HepG2 (cell line): ENCODE measurements at regions not wholly inside any gene's neighbourhood (a gene's known extent, or its start where the extent isn't known, plus 50 kb on each side); places are given as distances from the start of the nearest gene placed in this dataset.

Experiments used
- ATAC-seq: fragments of 200-7000 bp; cut with Tn5 transposase; 3 replicates; pipeline ENCODE4 v1.9.1; 2020; ENCODE audit warnings: mild to moderate bottlenecking, moderate library complexity
- BruUV-seq: library from RNA; stranded (reverse); fragments of 400-500 nt; replicated peaks from 2 replicates; lab custom pipeline; 2021; lab: Mats Ljungman, UMichigan
- CTCF ChIA-PET: fragments of 300-600 bp; formaldehyde crosslinking; extraction: SDS; loops from one replicate; lab custom pipeline; 2021; ENCODE audit warnings: low total read pairs, inconsistent platforms, low intra/inter-chr PET ratio; lab: Yijun Ruan, JAX
- POLR2A ChIA-PET: fragments of 350-600 bp; sonication (Branson Sonifier 250); formaldehyde crosslinking; loops from one replicate; lab custom pipeline; 2020; ENCODE audit warnings: antibody characterized with exemption, inconsistent platforms; lab: Yijun Ruan, JAX
- DNase-seq: peaks from one replicate; pipeline ENCODE4 v3.0.0-alpha.2; 2015; ENCODE audit warnings: low spot score
- FAIRE-seq: peaks from 3 replicates; lab custom pipeline; 2011; peaks lifted over from hg19 to GRCh38; lab: Jason Lieb, UNC
- H2AFZ ChIP-seq: one replicate; pipeline ENCODE4 v1.6.1; 2011; ENCODE audit warnings: low read length, inconsistent platforms
- H3K27ac ChIP-seq: fragments of 300-600 bp; 3 replicates; pipeline ENCODE4 v1.8.0; 2011; ENCODE audit warnings: mixed run types, mild to moderate bottlenecking, mixed read lengths, low read length, inconsistent platforms; ENCODE audit not compliant: insufficient read depth; ENCODE audit errors: extremely low read length
- H3K27me3 ChIP-seq, 2 experiments: fragments of 200-600 bp in 1 of 2; 2 replicates in 1 of 2; 3 replicates in 1 of 2; pipeline versions ENCODE4 v1.6.0 to v1.8.0; 2011; ENCODE audit warnings: low read length in 2 of 2, mild to moderate bottlenecking in 2 of 2, moderate library complexity in 2 of 2, inconsistent platforms in 1 of 2; ENCODE audit not compliant: insufficient read depth in 2 of 2, control insufficient read depth in 1 of 2
- H3K36me3 ChIP-seq, 2 experiments: fragments of 200-600 bp in 1 of 2; replicated peaks in 1 of 2; 2 replicates in 1 of 2; 3 replicates in 1 of 2; pipeline versions ENCODE4 v1.5.1 to v1.8.0; 2011; ENCODE audit warnings: low read length in 2 of 2, inconsistent platforms in 1 of 2; ENCODE audit not compliant: insufficient read depth in 2 of 2, control insufficient read depth in 1 of 2
- H3K4me1 ChIP-seq: 2 replicates; pipeline ENCODE4 v1.5.1; 2012; ENCODE audit warnings: low read length, inconsistent platforms; ENCODE audit not compliant: insufficient read depth
- H3K4me2 ChIP-seq: 2 replicates; pipeline ENCODE4 v1.6.0; 2011; ENCODE audit warnings: low read depth, low read length, inconsistent platforms
- H3K4me3 ChIP-seq, 3 experiments: fragments of 200-600 bp in 1 of 3; sonication (generic), shearing (Covaris generic) in 1 of 3; replicated peaks in 1 of 3; 2 replicates each; pipeline ENCODE4 v1.5.1; 2011 to 2016; ENCODE audit warnings: low read length in 3 of 3, inconsistent platforms in 2 of 3, low read depth in 2 of 3, mild to moderate bottlenecking in 2 of 3, control low read depth in 1 of 3, mixed read lengths in 1 of 3; ENCODE audit not compliant: insufficient read depth in 1 of 3
- H3K79me2 ChIP-seq: one replicate; pipeline ENCODE4 v1.6.1; 2011; ENCODE audit warnings: low read length, inconsistent platforms; ENCODE audit not compliant: insufficient read depth
- H3K9ac ChIP-seq: 2 replicates; pipeline ENCODE4 v1.6.0; 2011; ENCODE audit warnings: mild to moderate bottlenecking, low read depth, low read length, inconsistent platforms; ENCODE audit not compliant: insufficient read depth
- H3K9me3 ChIP-seq: 2 replicates; pipeline ENCODE4 v1.5.1; 2012; ENCODE audit warnings: mild to moderate bottlenecking, low read length
- H4K20me1 ChIP-seq: 2 replicates; pipeline ENCODE4 v1.6.0; 2011; ENCODE audit warnings: inconsistent platforms, mild to moderate bottlenecking, low read length, moderate library complexity; ENCODE audit not compliant: insufficient read depth
- DPF2 ChIP-seq: sonication (generic); formaldehyde crosslinking; IDR thresholded peaks from 2 replicates; pipeline ENCODE4 v1.4.0; 2020; ENCODE audit warnings: mild to moderate bottlenecking, low read depth, missing genetic modification reagents, borderline replicate concordance
- PCBP2 ChIP-seq: fragments of 200-400 bp; formaldehyde crosslinking; optimal IDR thresholded peaks from 2 replicates; pipeline ENCODE3; 2018; ENCODE audit warnings: low read length, low read depth; ENCODE audit not compliant: poor library complexity, severe bottlenecking
- POGZ ChIP-seq: sonication (generic); formaldehyde crosslinking; IDR thresholded peaks from 2 replicates; pipeline ENCODE4 v1.4.0; 2020; ENCODE audit warnings: mild to moderate bottlenecking, missing genetic modification reagents
- RBAK ChIP-seq: sonication (generic); formaldehyde crosslinking; IDR thresholded peaks from 2 replicates; pipeline ENCODE4 v1.5.1; 2020; ENCODE audit warnings: mild to moderate bottlenecking, missing genetic modification reagents
- REXO4 ChIP-seq: sonication (generic); formaldehyde crosslinking; IDR thresholded peaks from 2 replicates; pipeline ENCODE4 v1.8.0; 2022; ENCODE audit warnings: missing genetic modification reagents, mild to moderate bottlenecking, borderline replicate concordance
- ZIK1 ChIP-seq: sonication (generic); formaldehyde crosslinking; IDR thresholded peaks from 2 replicates; pipeline ENCODE4 v1.5.0; 2020; ENCODE audit warnings: mild to moderate bottlenecking, low read depth, missing genetic modification reagents, borderline replicate concordance
- ZNF24 ChIP-seq: fragments of 450-650 bp; IDR thresholded peaks from 2 replicates; pipeline ENCODE4 v1.6.1; 2017; ENCODE audit warnings: antibody characterized with exemption, mild to moderate bottlenecking
- ZNF251 ChIP-seq: sonication (generic); formaldehyde crosslinking; IDR thresholded peaks from 2 replicates; pipeline ENCODE4 v1.9.0; 2021; ENCODE audit warnings: mild to moderate bottlenecking, missing genetic modification reagents
- ZNF326 ChIP-seq: sonication (generic); formaldehyde crosslinking; IDR thresholded peaks from 2 replicates; pipeline ENCODE4 v1.4.0; 2020; ENCODE audit warnings: missing genetic modification reagents, borderline replicate concordance
- ZNF496 ChIP-seq: sonication (generic); formaldehyde crosslinking; IDR thresholded peaks from 2 replicates; pipeline ENCODE4 v1.8.1; 2023; ENCODE audit warnings: mild to moderate bottlenecking, moderate library complexity, missing genetic modification reagents; ENCODE audit not compliant: insufficient replicate concordance
- ZNF557 ChIP-seq: sonication (generic); formaldehyde crosslinking; IDR thresholded peaks from 2 replicates; pipeline ENCODE4 v1.4.0; 2020; ENCODE audit warnings: missing genetic modification reagents
- ZNF580 ChIP-seq: IDR thresholded peaks from 2 replicates; pipeline ENCODE4 v1.6.1; 2016; ENCODE audit warnings: low read depth, borderline replicate concordance
- WGBS: methylation state at CpG from one replicate; pipeline ENCODE4 v1.1.6; 2017; ENCODE audit warnings: low lambda C conversion rate; 5-methylcytosine and 5-hydroxymethylcytosine counted together
- in situ Hi-C: cut with HindIII; loops from 2 replicates; pipeline ENCODE4 v1.10.0; 2017; ENCODE audit warnings: low pct_unique_long_range_greater_than_20kb; ENCODE audit not compliant: extremely low pct_ligation_motif_present
- intact Hi-C: fragments of 100-400 bp; cut with micrococcal nuclease; formaldehyde crosslinking; loops from one replicate; pipeline ENCODE4 v1.10.0; 2022; ENCODE audit not compliant: unreplicated experiment
- TF ChIP-seq, protein P1 (sequence below): sonication (generic); formaldehyde crosslinking; IDR thresholded peaks from 2 replicates; pipeline ENCODE4 v1.8.1; 2023; ENCODE audit warnings: mild to moderate bottlenecking, missing genetic modification reagents, borderline replicate concordance
- TF ChIP-seq, protein P2 (sequence below): sonication (generic); formaldehyde crosslinking; IDR thresholded peaks from 2 replicates; pipeline ENCODE4 v1.4.0; 2020; ENCODE audit warnings: missing genetic modification reagents
- TF ChIP-seq, protein P3 (sequence below): sonication (generic); formaldehyde crosslinking; IDR thresholded peaks from 2 replicates; pipeline ENCODE4 v1.4.0; 2020; ENCODE audit warnings: missing genetic modification reagents

DNA sequence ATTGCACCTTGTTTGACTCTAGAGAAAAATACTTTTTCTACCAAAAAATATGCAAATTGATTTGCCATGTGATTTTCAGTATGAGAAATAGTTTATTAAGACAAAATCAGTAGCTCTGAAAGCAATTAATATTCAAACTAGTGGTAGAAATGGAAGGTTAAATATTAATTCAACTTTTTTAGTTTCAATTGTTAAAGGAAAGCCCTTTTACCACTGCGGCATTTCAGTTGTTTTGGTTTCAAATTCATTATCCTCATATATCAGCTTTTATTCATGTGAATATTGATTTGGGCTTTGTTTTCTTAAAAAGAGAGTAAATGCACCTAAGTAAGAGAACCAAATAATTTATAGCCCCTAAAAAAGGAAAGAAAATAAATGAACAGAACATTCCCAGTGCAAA lies 660.6 kb upstream of the CHD1 start:
- H3K4me3 ChIP-seq = no peak overlapping the region
- ATAC-seq = no peak
- FAIRE-seq = no peak
- H2AFZ ChIP-seq = no peak overlapping the region
- in situ Hi-C loops = no loop called here
- no peak overlapping the region for H3K9ac ChIP-seq
- no TSS peak for BruUV-seq
- H3K27ac ChIP-seq = no peak overlapping the region
- 49% methylated on average over 1 of the region's 1 CpG for WGBS
- no peaks in the 10 kb centered on the region for H3K36me3 ChIP-seq
- no peak for TF ChIP-seq ZNF326 (CRISPR knock-in tag)
- no peak for TF ChIP-seq RBAK (CRISPR knock-in tag)
- TF ChIP-seq DPF2 (CRISPR knock-in tag) = no peak
- no peak for TF ChIP-seq REXO4 (CRISPR knock-in tag)
- no peak for TF ChIP-seq ZIK1
- no peak for TF ChIP-seq PCBP2
- no peak for TF ChIP-seq ZNF24
- TF ChIP-seq POGZ (CRISPR knock-in tag) = no peak
- no peak for TF ChIP-seq ZNF496 (CRISPR knock-in tag)
- no peak for TF ChIP-seq ZNF557 (CRISPR knock-in tag)
- TF ChIP-seq, all 625 proteins: peak for 0
- no peaks in the 10 kb centered on the region for H3K9me3 ChIP-seq
- ChIA-PET POLR2A (no interaction called here), CTCF (no interaction called here)
- H3K4me2 ChIP-seq = no peak overlapping the region
- DNase-seq = no peak
- no peaks in the 10 kb centered on the region for H3K27me3 ChIP-seq
- no peaks in the 10 kb centered on the region for H4K20me1 ChIP-seq
- H3K4me1 ChIP-seq = no peaks in the 10 kb centered on the region
- no peaks in the 10 kb centered on the region for H3K79me2 ChIP-seq
- intact Hi-C loops = no loop called here

- no peaks in the 10 kb centered on the region for H3K36me3 ChIP-seq
- in situ Hi-C loops (no loop called here), intact Hi-C loops (no loop called here)
- no peak overlapping the region for H3K9ac ChIP-seq
- no peaks in the 10 kb centered on the region for H3K9me3 ChIP-seq
- BruUV-seq = no TSS peak
- no peaks in the 10 kb centered on the region for H4K20me1 ChIP-seq
- no peak overlapping the region for H3K27ac ChIP-seq
- ChIA-PET POLR2A (no interaction called here), CTCF (no interaction called here)
- H3K4me1 ChIP-seq = no peaks in the 10 kb centered on the region
- 0% methylated on average over 1 of the region's 1 CpG for WGBS
- FAIRE-seq (no peak), DNase-seq (no peak), ATAC-seq (no peak)
- no peak overlapping the region for H3K4me2 ChIP-seq
- no peak overlapping the region for H3K4me3 ChIP-seq
- no peaks in the 10 kb centered on the region for H3K27me3 ChIP-seq
- H3K79me2 ChIP-seq = no peaks in the 10 kb centered on the region
- H2AFZ ChIP-seq = no peak overlapping the region
- TF ChIP-seq ZNF580 (CRISPR knock-in tag) = no peak
- TF ChIP-seq, protein P1, sequence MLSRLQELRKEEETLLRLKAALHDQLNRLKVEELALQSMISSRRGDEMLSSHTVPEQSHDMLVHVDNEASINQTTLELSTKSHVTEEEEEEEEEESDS (CRISPR knock-in tag) = no peak
- TF ChIP-seq, protein P2, sequence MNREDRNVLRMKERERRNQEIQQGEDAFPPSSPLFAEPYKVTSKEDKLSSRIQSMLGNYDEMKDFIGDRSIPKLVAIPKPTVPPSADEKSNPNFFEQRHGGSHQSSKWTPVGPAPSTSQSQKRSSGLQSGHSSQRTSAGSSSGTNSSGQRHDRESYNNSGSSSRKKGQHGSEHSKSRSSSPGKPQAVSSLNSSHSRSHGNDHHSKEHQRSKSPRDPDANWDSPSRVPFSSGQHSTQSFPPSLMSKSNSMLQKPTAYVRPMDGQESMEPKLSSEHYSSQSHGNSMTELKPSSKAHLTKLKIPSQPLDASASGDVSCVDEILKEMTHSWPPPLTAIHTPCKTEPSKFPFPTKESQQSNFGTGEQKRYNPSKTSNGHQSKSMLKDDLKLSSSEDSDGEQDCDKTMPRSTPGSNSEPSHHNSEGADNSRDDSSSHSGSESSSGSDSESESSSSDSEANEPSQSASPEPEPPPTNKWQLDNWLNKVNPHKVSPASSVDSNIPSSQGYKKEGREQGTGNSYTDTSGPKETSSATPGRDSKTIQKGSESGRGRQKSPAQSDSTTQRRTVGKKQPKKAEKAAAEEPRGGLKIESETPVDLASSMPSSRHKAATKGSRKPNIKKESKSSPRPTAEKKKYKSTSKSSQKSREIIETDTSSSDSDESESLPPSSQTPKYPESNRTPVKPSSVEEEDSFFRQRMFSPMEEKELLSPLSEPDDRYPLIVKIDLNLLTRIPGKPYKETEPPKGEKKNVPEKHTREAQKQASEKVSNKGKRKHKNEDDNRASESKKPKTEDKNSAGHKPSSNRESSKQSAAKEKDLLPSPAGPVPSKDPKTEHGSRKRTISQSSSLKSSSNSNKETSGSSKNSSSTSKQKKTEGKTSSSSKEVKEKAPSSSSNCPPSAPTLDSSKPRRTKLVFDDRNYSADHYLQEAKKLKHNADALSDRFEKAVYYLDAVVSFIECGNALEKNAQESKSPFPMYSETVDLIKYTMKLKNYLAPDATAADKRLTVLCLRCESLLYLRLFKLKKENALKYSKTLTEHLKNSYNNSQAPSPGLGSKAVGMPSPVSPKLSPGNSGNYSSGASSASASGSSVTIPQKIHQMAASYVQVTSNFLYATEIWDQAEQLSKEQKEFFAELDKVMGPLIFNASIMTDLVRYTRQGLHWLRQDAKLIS (CRISPR knock-in tag) = no peak
- TF ChIP-seq, protein P3, sequence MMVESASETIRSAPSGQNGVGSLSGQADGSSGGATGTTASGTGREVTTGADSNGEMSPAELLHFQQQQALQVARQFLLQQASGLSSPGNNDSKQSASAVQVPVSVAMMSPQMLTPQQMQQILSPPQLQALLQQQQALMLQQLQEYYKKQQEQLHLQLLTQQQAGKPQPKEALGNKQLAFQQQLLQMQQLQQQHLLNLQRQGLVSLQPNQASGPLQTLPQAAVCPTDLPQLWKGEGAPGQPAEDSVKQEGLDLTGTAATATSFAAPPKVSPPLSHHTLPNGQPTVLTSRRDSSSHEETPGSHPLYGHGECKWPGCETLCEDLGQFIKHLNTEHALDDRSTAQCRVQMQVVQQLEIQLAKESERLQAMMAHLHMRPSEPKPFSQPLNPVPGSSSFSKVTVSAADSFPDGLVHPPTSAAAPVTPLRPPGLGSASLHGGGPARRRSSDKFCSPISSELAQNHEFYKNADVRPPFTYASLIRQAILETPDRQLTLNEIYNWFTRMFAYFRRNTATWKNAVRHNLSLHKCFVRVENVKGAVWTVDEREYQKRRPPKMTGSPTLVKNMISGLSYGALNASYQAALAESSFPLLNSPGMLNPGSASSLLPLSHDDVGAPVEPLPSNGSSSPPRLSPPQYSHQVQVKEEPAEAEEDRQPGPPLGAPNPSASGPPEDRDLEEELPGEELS = no peak
- no peak for TF ChIP-seq ZNF251 (CRISPR knock-in tag)
These were observed 659.2 kb upstream of the CHD1 start for GRCh38 chr5:99587983-99588382.
